SK-N-SH (cell line): ENCODE measurements at regions not wholly inside any gene's neighbourhood (a gene's known extent, or its start where the extent isn't known, plus 50 kb on each side); places are given as distances from the start of the nearest gene placed in this dataset.

Experiments used
- CTCF ChIA-PET: fragments of 300-600, 350-600 bp; formaldehyde crosslinking; extraction: SDS; loops from one replicate; lab custom pipeline; 2021; lab: Yijun Ruan, JAX
- POLR2A ChIA-PET: fragments of 350-600 bp; sonication (Branson Sonifier 250); formaldehyde crosslinking; extraction: SDS; loops from one replicate; lab custom pipeline; 2020; ENCODE audit warnings: antibody characterized with exemption, inconsistent platforms; lab: Yijun Ruan, JAX
- DNase-seq: peaks from one replicate; pipeline ENCODE4 v3.0.0; 2012
- H2AFZ ChIP-seq: fragments of 200-600 bp; sonication (generic); 2 replicates; pipeline ENCODE4 v1.8.1; 2016; ENCODE audit warnings: antibody characterized with exemption, mild to moderate bottlenecking, low read depth
- H3F3A ChIP-seq: fragments of 200-600 bp; sonication (generic); replicated peaks from 2 replicates; pipeline ENCODE3; 2016; ENCODE audit warnings: antibody characterized with exemption, mild to moderate bottlenecking; ENCODE audit not compliant: insufficient read depth
- H3K27ac ChIP-seq, 2 experiments: fragments of 200-500 bp in 1 of 2; fragments of 200-600 bp in 1 of 2; sonication (Bioruptor generic) in 1 of 2; sonication (generic), shearing (Covaris generic) in 1 of 2; 2 replicates each; pipeline versions ENCODE4 v1.5.1 to v1.6.1; 2014 to 2016; ENCODE audit warnings: low read depth in 2 of 2, inconsistent platforms in 1 of 2, low read length in 1 of 2, mild to moderate bottlenecking in 1 of 2, mixed read lengths in 1 of 2
- H3K27me3 ChIP-seq: fragments of 200-600 bp; sonication (generic), shearing (Covaris generic); 2 replicates; pipeline ENCODE4 v1.6.1; 2016; ENCODE audit warnings: mixed run types; ENCODE audit not compliant: insufficient read depth
- H3K36me3 ChIP-seq, 2 experiments: fragments of 200-500 bp in 1 of 2; fragments of 200-600 bp in 1 of 2; sonication (Bioruptor generic) in 1 of 2; sonication (generic) in 1 of 2; replicated peaks in 1 of 2; 2 replicates each; pipeline versions ENCODE3 to v1.5.1; 2014 to 2016; ENCODE audit warnings: low read length in 1 of 2, mild to moderate bottlenecking in 1 of 2; ENCODE audit not compliant: insufficient read depth in 2 of 2, control insufficient read depth in 1 of 2
- H3K4me1 ChIP-seq, 2 experiments: fragments of 200-500 bp in 1 of 2; fragments of 200-600 bp in 1 of 2; sonication (Bioruptor generic) in 1 of 2; sonication (generic), shearing (Covaris generic) in 1 of 2; 2 replicates each; pipeline versions ENCODE4 v1.5.1 to v1.6.1; 2014 to 2016; ENCODE audit warnings: low read depth in 1 of 2, low read length in 1 of 2, mixed run types in 1 of 2; ENCODE audit not compliant: insufficient read depth in 2 of 2, control insufficient read depth in 1 of 2
- H3K4me2 ChIP-seq: fragments of 200-600 bp; sonication (generic), shearing (Covaris generic); 2 replicates; pipeline ENCODE4 v1.6.1; 2017; ENCODE audit warnings: mixed run types
- H3K4me3 ChIP-seq, 2 experiments: fragments of 200-500 bp in 1 of 2; fragments of 200-600 bp in 1 of 2; sonication (Bioruptor generic) in 1 of 2; sonication (generic), shearing (Covaris generic) in 1 of 2; 2 replicates each; pipeline versions ENCODE4 v1.5.1 to v1.8.1; 2014 to 2016; ENCODE audit warnings: low read depth in 2 of 2, inconsistent platforms in 1 of 2, low read length in 1 of 2, mild to moderate bottlenecking in 1 of 2, mixed read lengths in 1 of 2, moderate library complexity in 1 of 2
- H3K79me2 ChIP-seq: fragments of 200-600 bp; sonication (generic); 2 replicates; pipeline ENCODE4 v1.8.1; 2017; ENCODE audit warnings: mild to moderate bottlenecking; ENCODE audit not compliant: insufficient read depth
- H3K9ac ChIP-seq: fragments of 200-600 bp; sonication (generic); 2 replicates; pipeline ENCODE4 v1.6.1; 2017; ENCODE audit warnings: mixed run types
- H3K9me2 ChIP-seq: fragments of 200-600 bp; sonication (generic); 2 replicates; pipeline ENCODE4 v1.6.1; 2017; ENCODE audit warnings: mixed run types
- H3K9me3 ChIP-seq: fragments of 200-600 bp; sonication (generic); 2 replicates; pipeline ENCODE4 v1.6.1; 2017; ENCODE audit warnings: mixed run types, mild to moderate bottlenecking, moderate library complexity
- H4K20me1 ChIP-seq: fragments of 200-600 bp; sonication (generic); 2 replicates; pipeline ENCODE4 v1.6.1; 2017; ENCODE audit warnings: mild to moderate bottlenecking, mixed run types; ENCODE audit not compliant: insufficient read depth
- ELF1 ChIP-seq: IDR thresholded peaks from 2 replicates; pipeline ENCODE4 v1.4.0; 2012
- EP300 ChIP-seq, 2 experiments: IDR thresholded peaks; 2 replicates each; pipeline versions ENCODE4 v1.4.0 to v1.6.1; 2012; ENCODE audit warnings: borderline replicate concordance in 1 of 2, low read depth in 1 of 2, low read length in 1 of 2
- EZH2phosphoT487 ChIP-seq: fragments of 200-600 bp; sonication (generic); IDR thresholded peaks from 2 replicates; pipeline ENCODE4 v1.6.1; 2017; ENCODE audit warnings: low read depth, mixed run types, mild to moderate bottlenecking, antibody characterized with exemption, moderate library complexity, borderline replicate concordance
- GATA2 ChIP-seq: sonication (generic); formaldehyde crosslinking; IDR thresholded peaks from 2 replicates; pipeline ENCODE4 v1.5.0; 2020; ENCODE audit warnings: mild to moderate bottlenecking, missing genetic modification reagents
- MEF2A ChIP-seq: IDR thresholded peaks from 2 replicates; pipeline ENCODE4 v1.4.0; 2012; ENCODE audit warnings: low read depth, borderline replicate concordance
- RAD21 ChIP-seq: IDR thresholded peaks from 2 replicates; pipeline ENCODE4 v1.6.1; 2012; ENCODE audit warnings: mild to moderate bottlenecking, low read length
- RFX5 ChIP-seq: IDR thresholded peaks from 2 replicates; pipeline ENCODE4 v1.6.1; 2012; ENCODE audit warnings: mild to moderate bottlenecking, improper control_type of control experiment, low read length
- SIN3A ChIP-seq: IDR thresholded peaks from 2 replicates; pipeline ENCODE4 v1.6.1; 2012; ENCODE audit warnings: low read depth, mild to moderate bottlenecking, low read length, moderate library complexity, borderline replicate concordance
- SMC3 ChIP-seq: IDR thresholded peaks from 2 replicates; pipeline ENCODE4 v1.6.1; 2012; ENCODE audit warnings: low read depth, low read length, improper control_type of control experiment
- TAF1 ChIP-seq: IDR thresholded peaks from 2 replicates; pipeline ENCODE4 v1.6.1; 2012; ENCODE audit warnings: low read depth, mild to moderate bottlenecking, low read length, moderate library complexity, borderline replicate concordance
- TEAD4 ChIP-seq: IDR thresholded peaks from 2 replicates; pipeline ENCODE4 v1.4.0; 2012; ENCODE audit warnings: mild to moderate bottlenecking, borderline replicate concordance; ENCODE audit not compliant: insufficient read depth
- YY1 ChIP-seq: IDR thresholded peaks from 2 replicates; pipeline ENCODE4 v1.4.0; 2012; ENCODE audit warnings: low read depth, mild to moderate bottlenecking
- WGBS: methylation state at CpG from one replicate; pipeline ENCODE4 v1.1.6; 2017; ENCODE audit warnings: low lambda C conversion rate; 5-methylcytosine and 5-hydroxymethylcytosine counted together
- TF ChIP-seq, protein P1 (sequence below): fragments of 150-350 bp; IDR thresholded peaks from 2 replicates; pipeline ENCODE4 v1.6.1; 2017; ENCODE audit warnings: antibody characterized with exemption, low read length, low read depth, borderline replicate concordance
- TF ChIP-seq, protein P2 (sequence below): IDR thresholded peaks from 2 replicates; pipeline ENCODE4 v1.4.0; 2012; ENCODE audit warnings: low read depth, borderline replicate concordance
- TF ChIP-seq, protein P3 (sequence below): IDR thresholded peaks from 2 replicates; pipeline ENCODE4 v1.4.0; 2012; ENCODE audit warnings: low read depth
- TF ChIP-seq, protein P4 (sequence below): IDR thresholded peaks from 2 replicates; pipeline ENCODE4 v1.6.1; 2012; ENCODE audit warnings: mild to moderate bottlenecking, low read depth, low read length, moderate library complexity
- TF ChIP-seq, protein P5 (sequence below): fragments of 150-350 bp; IDR thresholded peaks from 2 replicates; pipeline ENCODE4 v1.6.1; 2016; ENCODE audit warnings: mild to moderate bottlenecking, low read depth, low read length

DNA sequence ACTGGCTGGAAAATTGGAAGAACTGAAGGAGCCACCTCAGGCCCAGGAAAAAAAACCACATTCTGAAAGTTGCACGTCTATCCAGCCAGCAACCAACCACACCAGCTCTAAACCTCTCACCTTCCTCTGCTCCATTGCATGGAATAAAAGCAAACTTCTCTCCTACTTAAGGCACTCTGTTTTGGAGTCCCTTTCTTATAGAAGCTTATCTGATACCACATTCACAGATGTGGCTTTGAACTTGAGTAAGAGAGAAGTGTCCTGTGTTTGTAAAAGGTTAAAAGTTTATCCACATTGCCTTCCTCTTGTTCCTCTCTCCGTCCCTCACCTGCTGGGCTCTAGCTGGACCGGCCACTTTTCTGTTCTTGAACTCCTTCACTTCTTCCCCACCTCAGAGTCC, 99.6 kb upstream of the PLXNC1 start:
- CTCF ChIA-PET, result no interaction called here
- 68% methylated on average over 3 of the region's 3 CpGs for WGBS
- no peak overlapping the region for H3K27ac ChIP-seq

More for the DNA sequence above, 99.6 kb upstream of the PLXNC1 start:
- Histone ChIP-seq H3K9me2 (no peaks in the 10 kb centered on the region), H3K4me2 (no peak overlapping the region), H3K9ac (no peak overlapping the region), H2AFZ (no peak overlapping the region), H3K4me1 (peaks cover 0 to 4% of the 10 kb centered on the region in 2 experiments; a peak in 1 of 4 replicates), H4K20me1 (no peaks in the 10 kb centered on the region), H3K4me3 (no peak overlapping the region), H3K9me3 (no peaks in the 10 kb centered on the region), H3F3A (no peaks in the 10 kb centered on the region), H3K79me2 (no peaks in the 10 kb centered on the region), H3K36me3 (no peaks in the 10 kb centered on the region), H3K27me3 (no peaks in the 10 kb centered on the region)
- no peak for TF ChIP-seq TAF1
- TF ChIP-seq GATA2, result no peak
- TF ChIP-seq, protein P1, sequence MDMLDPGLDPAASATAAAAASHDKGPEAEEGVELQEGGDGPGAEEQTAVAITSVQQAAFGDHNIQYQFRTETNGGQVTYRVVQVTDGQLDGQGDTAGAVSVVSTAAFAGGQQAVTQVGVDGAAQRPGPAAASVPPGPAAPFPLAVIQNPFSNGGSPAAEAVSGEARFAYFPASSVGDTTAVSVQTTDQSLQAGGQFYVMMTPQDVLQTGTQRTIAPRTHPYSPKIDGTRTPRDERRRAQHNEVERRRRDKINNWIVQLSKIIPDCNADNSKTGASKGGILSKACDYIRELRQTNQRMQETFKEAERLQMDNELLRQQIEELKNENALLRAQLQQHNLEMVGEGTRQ, result no peak
- no peak for TF ChIP-seq RFX5
- no peak for TF ChIP-seq RAD21
- no peak for TF ChIP-seq SMC3
- no peak for TF ChIP-seq EP300 (IDR thresholded peaks at IDR 0.05; ENCODE audit: borderline replicate concordance in 1 of 2, low read depth in 1 of 2, low read length in 1 of 2)
- TF ChIP-seq EZH2phosphoT487, result no peak
- no peak for TF ChIP-seq TEAD4
- TF ChIP-seq, protein P2, sequence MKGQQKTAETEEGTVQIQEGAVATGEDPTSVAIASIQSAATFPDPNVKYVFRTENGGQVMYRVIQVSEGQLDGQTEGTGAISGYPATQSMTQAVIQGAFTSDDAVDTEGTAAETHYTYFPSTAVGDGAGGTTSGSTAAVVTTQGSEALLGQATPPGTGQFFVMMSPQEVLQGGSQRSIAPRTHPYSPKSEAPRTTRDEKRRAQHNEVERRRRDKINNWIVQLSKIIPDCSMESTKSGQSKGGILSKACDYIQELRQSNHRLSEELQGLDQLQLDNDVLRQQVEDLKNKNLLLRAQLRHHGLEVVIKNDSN, result no peak
- TF ChIP-seq, protein P3, sequence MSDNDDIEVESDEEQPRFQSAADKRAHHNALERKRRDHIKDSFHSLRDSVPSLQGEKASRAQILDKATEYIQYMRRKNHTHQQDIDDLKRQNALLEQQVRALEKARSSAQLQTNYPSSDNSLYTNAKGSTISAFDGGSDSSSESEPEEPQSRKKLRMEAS, result no peak
- TF ChIP-seq, protein P4, sequence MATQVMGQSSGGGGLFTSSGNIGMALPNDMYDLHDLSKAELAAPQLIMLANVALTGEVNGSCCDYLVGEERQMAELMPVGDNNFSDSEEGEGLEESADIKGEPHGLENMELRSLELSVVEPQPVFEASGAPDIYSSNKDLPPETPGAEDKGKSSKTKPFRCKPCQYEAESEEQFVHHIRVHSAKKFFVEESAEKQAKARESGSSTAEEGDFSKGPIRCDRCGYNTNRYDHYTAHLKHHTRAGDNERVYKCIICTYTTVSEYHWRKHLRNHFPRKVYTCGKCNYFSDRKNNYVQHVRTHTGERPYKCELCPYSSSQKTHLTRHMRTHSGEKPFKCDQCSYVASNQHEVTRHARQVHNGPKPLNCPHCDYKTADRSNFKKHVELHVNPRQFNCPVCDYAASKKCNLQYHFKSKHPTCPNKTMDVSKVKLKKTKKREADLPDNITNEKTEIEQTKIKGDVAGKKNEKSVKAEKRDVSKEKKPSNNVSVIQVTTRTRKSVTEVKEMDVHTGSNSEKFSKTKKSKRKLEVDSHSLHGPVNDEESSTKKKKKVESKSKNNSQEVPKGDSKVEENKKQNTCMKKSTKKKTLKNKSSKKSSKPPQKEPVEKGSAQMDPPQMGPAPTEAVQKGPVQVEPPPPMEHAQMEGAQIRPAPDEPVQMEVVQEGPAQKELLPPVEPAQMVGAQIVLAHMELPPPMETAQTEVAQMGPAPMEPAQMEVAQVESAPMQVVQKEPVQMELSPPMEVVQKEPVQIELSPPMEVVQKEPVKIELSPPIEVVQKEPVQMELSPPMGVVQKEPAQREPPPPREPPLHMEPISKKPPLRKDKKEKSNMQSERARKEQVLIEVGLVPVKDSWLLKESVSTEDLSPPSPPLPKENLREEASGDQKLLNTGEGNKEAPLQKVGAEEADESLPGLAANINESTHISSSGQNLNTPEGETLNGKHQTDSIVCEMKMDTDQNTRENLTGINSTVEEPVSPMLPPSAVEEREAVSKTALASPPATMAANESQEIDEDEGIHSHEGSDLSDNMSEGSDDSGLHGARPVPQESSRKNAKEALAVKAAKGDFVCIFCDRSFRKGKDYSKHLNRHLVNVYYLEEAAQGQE, result no peak
- no peak for TF ChIP-seq MEF2A
- no peak for TF ChIP-seq SIN3A
- TF ChIP-seq, protein P5, sequence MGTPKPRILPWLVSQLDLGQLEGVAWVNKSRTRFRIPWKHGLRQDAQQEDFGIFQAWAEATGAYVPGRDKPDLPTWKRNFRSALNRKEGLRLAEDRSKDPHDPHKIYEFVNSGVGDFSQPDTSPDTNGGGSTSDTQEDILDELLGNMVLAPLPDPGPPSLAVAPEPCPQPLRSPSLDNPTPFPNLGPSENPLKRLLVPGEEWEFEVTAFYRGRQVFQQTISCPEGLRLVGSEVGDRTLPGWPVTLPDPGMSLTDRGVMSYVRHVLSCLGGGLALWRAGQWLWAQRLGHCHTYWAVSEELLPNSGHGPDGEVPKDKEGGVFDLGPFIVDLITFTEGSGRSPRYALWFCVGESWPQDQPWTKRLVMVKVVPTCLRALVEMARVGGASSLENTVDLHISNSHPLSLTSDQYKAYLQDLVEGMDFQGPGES, result no peak
- TF ChIP-seq YY1, result no peak
- TF ChIP-seq ELF1, result no peak
- no peak for DNase-seq
- POLR2A ChIA-PET, result no interaction called here
